ENCODE measurements at regions not wholly inside any gene's neighbourhood (a gene's known extent, or its start where the extent isn't known, plus 50 kb on each side); places are given as distances from the start of the nearest gene placed in this dataset.

DNA sequence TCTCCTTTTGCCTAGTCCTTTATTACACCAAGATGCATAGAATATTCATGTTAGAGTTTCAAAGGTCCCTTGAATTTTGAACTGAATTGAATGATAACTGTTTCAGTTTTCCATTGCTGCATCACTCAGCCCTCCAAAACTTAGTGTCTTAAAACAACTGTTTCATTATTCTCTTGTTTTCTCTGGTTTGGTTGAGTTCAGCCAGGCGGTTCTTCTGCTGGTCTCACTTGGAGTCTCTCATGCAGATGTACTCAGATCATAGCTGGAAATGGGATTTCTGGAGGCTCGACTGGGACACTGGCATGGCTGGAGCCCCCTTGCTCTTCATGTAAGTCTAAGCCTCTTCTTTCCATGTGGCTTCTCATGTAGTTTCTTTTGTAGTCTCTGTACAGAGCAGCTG is 107.2 kb upstream of the MKI67 start:
- H3K9me2 ChIP-seq (replicated peaks; ENCODE audit: low read length) = no peaks in the 10 kb centered on the region
- no peaks in the 10 kb centered on the region for H3K27me3 ChIP-seq (ENCODE audit: low read length)
- H3K4me1 ChIP-seq (ENCODE audit: insufficient read depth, low read length) = no peaks in the 10 kb centered on the region
- H3K9ac ChIP-seq (ENCODE audit: low read length) = no peak overlapping the region
- intact Hi-C loops (cut with micrococcal nuclease) = no loop called here
- POLR2A ChIA-PET (ENCODE audit: unreplicated experiment) = no interaction called here
- H2AFZ ChIP-seq (ENCODE audit: low read length) = no peak overlapping the region
- no TSS peak for BruUV-seq (replicated peaks)
- no peaks in the 10 kb centered on the region for H3F3A ChIP-seq (ENCODE audit: low read length, unreplicated experiment)
- no peak for ATAC-seq
- no peaks in the 10 kb centered on the region for H3K79me2 ChIP-seq (ENCODE audit: low read length)
- no peak overlapping the region for H3K27ac ChIP-seq (ENCODE audit: low read length)
- no peak for DNase-seq
- no peaks in the 10 kb centered on the region for H3K9me3 ChIP-seq (ENCODE audit: low read length)
- H4K20me1 ChIP-seq (ENCODE audit: low read length) = no peaks in the 10 kb centered on the region
- H3K4me3 ChIP-seq (ENCODE audit: low read length) = no peak overlapping the region
- no peak overlapping the region for H3K4me2 ChIP-seq (ENCODE audit: low read length)
- CTCF ChIA-PET = no interaction called here
- TF ChIP-seq, protein P1, sequence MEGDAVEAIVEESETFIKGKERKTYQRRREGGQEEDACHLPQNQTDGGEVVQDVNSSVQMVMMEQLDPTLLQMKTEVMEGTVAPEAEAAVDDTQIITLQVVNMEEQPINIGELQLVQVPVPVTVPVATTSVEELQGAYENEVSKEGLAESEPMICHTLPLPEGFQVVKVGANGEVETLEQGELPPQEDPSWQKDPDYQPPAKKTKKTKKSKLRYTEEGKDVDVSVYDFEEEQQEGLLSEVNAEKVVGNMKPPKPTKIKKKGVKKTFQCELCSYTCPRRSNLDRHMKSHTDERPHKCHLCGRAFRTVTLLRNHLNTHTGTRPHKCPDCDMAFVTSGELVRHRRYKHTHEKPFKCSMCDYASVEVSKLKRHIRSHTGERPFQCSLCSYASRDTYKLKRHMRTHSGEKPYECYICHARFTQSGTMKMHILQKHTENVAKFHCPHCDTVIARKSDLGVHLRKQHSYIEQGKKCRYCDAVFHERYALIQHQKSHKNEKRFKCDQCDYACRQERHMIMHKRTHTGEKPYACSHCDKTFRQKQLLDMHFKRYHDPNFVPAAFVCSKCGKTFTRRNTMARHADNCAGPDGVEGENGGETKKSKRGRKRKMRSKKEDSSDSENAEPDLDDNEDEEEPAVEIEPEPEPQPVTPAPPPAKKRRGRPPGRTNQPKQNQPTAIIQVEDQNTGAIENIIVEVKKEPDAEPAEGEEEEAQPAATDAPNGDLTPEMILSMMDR (conservative IDR thresholded peaks at IDR 0.05; ENCODE audit: low read depth, low read length) = no peak
- TF ChIP-seq EZH2phosphoT487 (IDR thresholded peaks at IDR 0.05; ENCODE audit: borderline replicate concordance, low read length) = no peak
- no peaks in the 10 kb centered on the region for H3K36me3 ChIP-seq (ENCODE audit: low read depth, low read length)

DNA sequence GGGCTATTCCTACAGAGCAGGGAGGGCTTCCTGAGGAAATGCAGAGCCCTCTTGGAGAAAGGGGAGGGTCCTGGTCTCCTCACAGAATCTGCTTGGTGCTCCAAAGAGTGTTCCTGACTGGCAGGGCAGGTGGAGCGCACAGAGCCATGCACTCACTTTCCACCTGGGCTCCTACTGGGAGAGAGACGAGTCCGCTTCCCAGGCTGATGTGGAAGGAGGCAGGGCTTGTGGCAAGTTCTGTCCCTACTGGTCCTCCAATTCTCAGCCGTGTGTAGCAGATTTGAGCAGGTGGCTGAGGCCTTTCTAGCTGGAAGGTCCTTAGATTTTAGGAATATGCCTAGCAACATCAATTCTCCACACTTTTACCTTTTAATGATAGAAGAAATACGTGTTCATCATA is 111.5 kb upstream of the MKI67 start:
- TF ChIP-seq, protein P1 (conservative IDR thresholded peaks at IDR 0.05; ENCODE audit: low read depth, low read length) = no peak
- TF ChIP-seq EZH2 (IDR thresholded peaks at IDR 0.05; ENCODE audit: low read length, unreplicated experiment) (no peak), EZH2phosphoT487 (IDR thresholded peaks at IDR 0.05; ENCODE audit: borderline replicate concordance, low read length) (no peak)
- Histone ChIP-seq H3K9me2 (replicated peaks; ENCODE audit: low read length) (no peaks in the 10 kb centered on the region), H3K9me3 (ENCODE audit: low read length) (no peaks in the 10 kb centered on the region), H3K36me3 (ENCODE audit: low read depth, low read length) (no peaks in the 10 kb centered on the region), H3K27me3 (ENCODE audit: low read length) (no peaks in the 10 kb centered on the region), H3K4me3 (ENCODE audit: low read length) (no peak overlapping the region), H3K4me2 (ENCODE audit: low read length) (no peak overlapping the region), H3K9ac (ENCODE audit: low read length) (no peak overlapping the region), H3K79me2 (ENCODE audit: low read length) (no peaks in the 10 kb centered on the region), H2AFZ (ENCODE audit: low read length) (no peak overlapping the region), H3F3A (ENCODE audit: low read length, unreplicated experiment) (no peaks in the 10 kb centered on the region), H3K27ac (ENCODE audit: low read length) (no peak overlapping the region), H3K4me1 (ENCODE audit: insufficient read depth, low read length) (no peaks in the 10 kb centered on the region), H4K20me1 (ENCODE audit: low read length) (no peaks in the 10 kb centered on the region)
- intact Hi-C loops (cut with micrococcal nuclease) = no loop called here
- no TSS peak for BruUV-seq (replicated peaks)
- ChIA-PET POLR2A (ENCODE audit: unreplicated experiment) (no interaction called here), CTCF (no interaction called here)
- ATAC-seq (no peak), DNase-seq (no peak)

DNA sequence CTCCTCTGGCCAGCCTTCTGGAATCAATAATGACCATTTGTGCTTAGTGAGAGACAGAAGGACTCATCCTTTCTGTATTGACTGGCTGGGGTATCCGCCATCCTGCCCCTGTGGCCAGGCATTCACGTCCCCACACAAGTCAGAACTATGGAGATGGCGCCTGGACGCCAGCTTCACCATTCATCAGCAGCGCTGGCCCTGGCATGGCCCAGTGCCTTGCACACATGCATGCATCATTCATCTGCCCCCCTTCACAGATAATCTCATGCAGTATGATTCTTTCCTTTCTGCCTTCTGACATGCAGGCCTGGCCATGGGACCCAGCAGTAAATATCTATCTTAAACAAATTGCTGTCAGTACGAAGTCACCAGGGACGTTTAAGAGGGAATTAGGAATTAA is 114.8 kb upstream of the MKI67 start:
- ChIA-PET CTCF (no interaction called here), POLR2A (ENCODE audit: unreplicated experiment) (no interaction called here)
- Histone ChIP-seq H3K27ac (ENCODE audit: low read length) (no peak overlapping the region), H3K4me2 (ENCODE audit: low read length) (no peak overlapping the region), H3K9me3 (ENCODE audit: low read length) (no peaks in the 10 kb centered on the region), H3K79me2 (ENCODE audit: low read length) (no peaks in the 10 kb centered on the region), H2AFZ (ENCODE audit: low read length) (no peak overlapping the region), H3K4me1 (ENCODE audit: insufficient read depth, low read length) (no peaks in the 10 kb centered on the region), H3K27me3 (ENCODE audit: low read length) (no peaks in the 10 kb centered on the region), H3F3A (ENCODE audit: low read length, unreplicated experiment) (no peaks in the 10 kb centered on the region), H3K36me3 (ENCODE audit: low read depth, low read length) (no peaks in the 10 kb centered on the region), H3K4me3 (ENCODE audit: low read length) (no peak overlapping the region), H4K20me1 (ENCODE audit: low read length) (no peaks in the 10 kb centered on the region), H3K9ac (ENCODE audit: low read length) (no peak overlapping the region), H3K9me2 (replicated peaks; ENCODE audit: low read length) (no peaks in the 10 kb centered on the region)
- TF ChIP-seq EZH2phosphoT487 (IDR thresholded peaks at IDR 0.05; ENCODE audit: borderline replicate concordance, low read length) (no peak), EZH2 (IDR thresholded peaks at IDR 0.05; ENCODE audit: low read length, unreplicated experiment) (no peak)
- TF ChIP-seq, protein P1 (conservative IDR thresholded peaks at IDR 0.05; ENCODE audit: low read depth, low read length) = no peak
- intact Hi-C loops (cut with micrococcal nuclease) = no loop called here
- ATAC-seq (no peak), DNase-seq (no peak)
- no TSS peak for BruUV-seq (replicated peaks)

Measured in PC-3 (cell line).